OCI-LY1 (cell line): ENCODE measurements at regions not wholly inside any gene's neighbourhood (a gene's known extent, or its start where the extent isn't known, plus 50 kb on each side); places are given as distances from the start of the nearest gene placed in this dataset.

Source experiments
- H2AFZ ChIP-seq: fragments of 200-600 bp; sonication (generic), shearing (Covaris generic); 2 replicates; pipeline ENCODE4 v1.6.0; 2014; ENCODE audit warnings: antibody characterized with exemption, mild to moderate bottlenecking, low read length
- H3F3A ChIP-seq: fragments of 200-600 bp; sonication (generic), shearing (Covaris generic); 2 replicates; pipeline ENCODE4 v1.6.0; 2014; ENCODE audit warnings: mild to moderate bottlenecking, antibody characterized with exemption, low read length, moderate library complexity; ENCODE audit not compliant: insufficient read depth
- H3K27ac ChIP-seq: fragments of 200-600 bp; sonication (generic); 2 replicates; pipeline ENCODE4 v1.5.1; 2014; ENCODE audit warnings: low read length, mixed run types, mild to moderate bottlenecking, low read depth; ENCODE audit not compliant: poor library complexity, severe bottlenecking
- H3K27me3 ChIP-seq: fragments of 200-600 bp; sonication (generic); 2 replicates; pipeline ENCODE4 v1.6.0; 2014; ENCODE audit warnings: antibody characterized with exemption, mild to moderate bottlenecking, low read length, moderate library complexity; ENCODE audit not compliant: insufficient read depth
- H3K36me3 ChIP-seq: fragments of 200-600 bp; sonication (generic); 2 replicates; pipeline ENCODE4 v1.6.1; 2014; ENCODE audit warnings: mild to moderate bottlenecking, antibody characterized with exemption, low read length, moderate library complexity, mixed read lengths; ENCODE audit not compliant: insufficient read depth
- H3K4me1 ChIP-seq: fragments of 200-600 bp; sonication (generic); 2 replicates; pipeline ENCODE4 v1.5.1; 2014; ENCODE audit warnings: mild to moderate bottlenecking, low read length, moderate library complexity; ENCODE audit not compliant: insufficient read depth, severe bottlenecking
- H3K4me2 ChIP-seq: fragments of 200-600 bp; sonication (generic), shearing (Covaris generic); 2 replicates; pipeline ENCODE4 v1.6.1; 2014; ENCODE audit warnings: low read length
- H3K4me3 ChIP-seq: fragments of 200-600 bp; sonication (generic); 2 replicates; pipeline ENCODE4 v1.5.1; 2014; ENCODE audit warnings: low read length, low read depth, mild to moderate bottlenecking, mixed read lengths; ENCODE audit not compliant: poor library complexity, severe bottlenecking
- H3K79me2 ChIP-seq: fragments of 200-600 bp; shearing (Covaris generic); 2 replicates; pipeline ENCODE4 v1.6.1; 2016; ENCODE audit warnings: mixed run types, low read length, mixed read lengths; ENCODE audit not compliant: insufficient read depth
- H3K9ac ChIP-seq: fragments of 200-600 bp; sonication (generic), shearing (Covaris generic); 2 replicates; pipeline ENCODE4 v1.6.1; 2014; ENCODE audit warnings: mild to moderate bottlenecking, low read length, mixed read lengths
- H3K9me2 ChIP-seq: fragments of 200-600 bp; sonication (generic), shearing (Covaris generic); 2 replicates; pipeline ENCODE4 v1.6.1; 2014; ENCODE audit warnings: low read depth, mild to moderate bottlenecking, low read length, mixed read lengths
- H3K9me3 ChIP-seq: fragments of 200-600 bp; shearing (Covaris generic); 2 replicates; pipeline ENCODE4 v1.6.1; 2014; ENCODE audit warnings: low read length, mixed read lengths
- H4K20me1 ChIP-seq: fragments of 200-600 bp; sonication (generic), shearing (Covaris generic); 2 replicates; pipeline ENCODE4 v1.6.0; 2016; ENCODE audit warnings: mild to moderate bottlenecking, low read length; ENCODE audit not compliant: insufficient read depth
- EZH2 ChIP-seq: fragments of 200-600 bp; sonication (generic), shearing (Covaris generic); IDR thresholded peaks from 2 replicates; pipeline ENCODE4 v1.8.0; 2017; ENCODE audit warnings: borderline replicate concordance, mixed run types, mild to moderate bottlenecking, antibody characterized with exemption, low read length, moderate library complexity, mixed read lengths
- TF ChIP-seq, protein P1 (sequence below): fragments of 200-600 bp; sonication (generic), shearing (Covaris generic); IDR thresholded peaks from 2 replicates; pipeline ENCODE4 v1.5.1; 2017; ENCODE audit warnings: mild to moderate bottlenecking, antibody characterized with exemption, low read length, moderate library complexity, mixed read lengths

GRCh38 chr20:11387189-11387754 lies 530.4 kb upstream of the BTBD3 start:
- Histone ChIP-seq H4K20me1 (no peaks in the 10 kb centered on the region), H3K27ac (no peak overlapping the region), H3K36me3 (no peaks in the 10 kb centered on the region), H3K4me3 (no peak overlapping the region), H2AFZ (no peak overlapping the region), H3K4me1 (no peaks in the 10 kb centered on the region), H3K9me3 (no peaks in the 10 kb centered on the region), H3K9ac (no peak overlapping the region), H3K27me3 (no peaks in the 10 kb centered on the region), H3K79me2 (no peaks in the 10 kb centered on the region), H3K4me2 (no peak overlapping the region), H3K9me2 (no peaks in the 10 kb centered on the region), H3F3A (no peaks in the 10 kb centered on the region)
- TF ChIP-seq EZH2: no peak
- TF ChIP-seq, protein P1, sequence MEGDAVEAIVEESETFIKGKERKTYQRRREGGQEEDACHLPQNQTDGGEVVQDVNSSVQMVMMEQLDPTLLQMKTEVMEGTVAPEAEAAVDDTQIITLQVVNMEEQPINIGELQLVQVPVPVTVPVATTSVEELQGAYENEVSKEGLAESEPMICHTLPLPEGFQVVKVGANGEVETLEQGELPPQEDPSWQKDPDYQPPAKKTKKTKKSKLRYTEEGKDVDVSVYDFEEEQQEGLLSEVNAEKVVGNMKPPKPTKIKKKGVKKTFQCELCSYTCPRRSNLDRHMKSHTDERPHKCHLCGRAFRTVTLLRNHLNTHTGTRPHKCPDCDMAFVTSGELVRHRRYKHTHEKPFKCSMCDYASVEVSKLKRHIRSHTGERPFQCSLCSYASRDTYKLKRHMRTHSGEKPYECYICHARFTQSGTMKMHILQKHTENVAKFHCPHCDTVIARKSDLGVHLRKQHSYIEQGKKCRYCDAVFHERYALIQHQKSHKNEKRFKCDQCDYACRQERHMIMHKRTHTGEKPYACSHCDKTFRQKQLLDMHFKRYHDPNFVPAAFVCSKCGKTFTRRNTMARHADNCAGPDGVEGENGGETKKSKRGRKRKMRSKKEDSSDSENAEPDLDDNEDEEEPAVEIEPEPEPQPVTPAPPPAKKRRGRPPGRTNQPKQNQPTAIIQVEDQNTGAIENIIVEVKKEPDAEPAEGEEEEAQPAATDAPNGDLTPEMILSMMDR: no peak

GRCh38 chr20:11389186-11389585 lies 528.5 kb upstream of the BTBD3 start:
- H3K79me2 ChIP-seq: no peaks in the 10 kb centered on the region
- H3K9me2 ChIP-seq: no peaks in the 10 kb centered on the region
- H4K20me1 ChIP-seq: no peaks in the 10 kb centered on the region
- no peaks in the 10 kb centered on the region for H3K4me1 ChIP-seq
- H3K36me3 ChIP-seq: no peaks in the 10 kb centered on the region
- H3K9me3 ChIP-seq: no peaks in the 10 kb centered on the region
- TF ChIP-seq EZH2: no peak
- TF ChIP-seq, protein P1: no peak
- no peaks in the 10 kb centered on the region for H3F3A ChIP-seq
- no peak overlapping the region for H3K9ac ChIP-seq
- no peak overlapping the region for H3K4me2 ChIP-seq
- no peak overlapping the region for H2AFZ ChIP-seq
- H3K27ac ChIP-seq: no peak overlapping the region
- no peak overlapping the region for H3K4me3 ChIP-seq
- H3K27me3 ChIP-seq: no peaks in the 10 kb centered on the region

GRCh38 chr20:11391591-11391990 lies 526.1 kb upstream of the BTBD3 start:
- Histone ChIP-seq H3K27me3 (no peaks in the 10 kb centered on the region), H3K4me2 (no peak overlapping the region), H2AFZ (no peak overlapping the region), H3K27ac (no peak overlapping the region), H3K79me2 (no peaks in the 10 kb centered on the region), H3K4me3 (no peak overlapping the region), H3K36me3 (no peaks in the 10 kb centered on the region), H3K9ac (no peak overlapping the region), H3K9me2 (no peaks in the 10 kb centered on the region), H3K9me3 (no peaks in the 10 kb centered on the region), H3K4me1 (no peaks in the 10 kb centered on the region), H4K20me1 (no peaks in the 10 kb centered on the region), H3F3A (no peaks in the 10 kb centered on the region)
- no peak for TF ChIP-seq EZH2
- TF ChIP-seq, protein P1: no peak
